Neural progenitor cell (in vitro differentiated cells): ENCODE measurements at regions not wholly inside any gene's neighbourhood (a gene's known extent, or its start where the extent isn't known, plus 50 kb on each side); places are given as distances from the start of the nearest gene placed in this dataset.

Experiments used
- DNase-seq: peaks from one replicate; pipeline ENCODE4 v3.0.0-alpha.2; 2016; ENCODE audit warnings: low spot score
- H2AFZ ChIP-seq: fragments of 200-600 bp; sonication (generic); replicated peaks from 2 replicates; pipeline ENCODE4 v1.6.1; 2016; ENCODE audit warnings: antibody characterized with exemption
- H3F3A ChIP-seq: fragments of 200-600 bp; sonication (generic); 2 replicates; pipeline ENCODE4 v1.6.1; 2016; ENCODE audit warnings: antibody characterized with exemption, low read depth
- H3K27ac ChIP-seq: fragments of 200-600 bp; sonication (generic); 2 replicates; pipeline ENCODE4 v1.5.1; 2016; ENCODE audit warnings: mild to moderate bottlenecking
- H3K27me3 ChIP-seq: fragments of 200-600 bp; sonication (generic); 2 replicates; pipeline ENCODE4 v1.6.1; 2016; ENCODE audit warnings: mild to moderate bottlenecking, moderate library complexity
- H3K36me3 ChIP-seq: fragments of 200-600 bp; sonication (generic); 2 replicates; pipeline ENCODE4 v1.5.1; 2016
- H3K4me1 ChIP-seq: fragments of 200-600 bp; sonication (generic); 2 replicates; pipeline ENCODE4 v1.6.1; 2016; ENCODE audit warnings: mixed run types
- H3K4me2 ChIP-seq: fragments of 200-600 bp; sonication (generic); 2 replicates; pipeline ENCODE4 v1.6.1; 2016
- H3K4me3 ChIP-seq: fragments of 200-600 bp; sonication (generic); 2 replicates; pipeline ENCODE4 v1.5.1; 2016
- H3K79me2 ChIP-seq: fragments of 200-600 bp; sonication (generic); 2 replicates; pipeline ENCODE4 v1.6.1; 2016; ENCODE audit warnings: low read depth
- H3K9ac ChIP-seq: fragments of 200-600 bp; sonication (generic); 2 replicates; pipeline ENCODE4 v1.6.1; 2016
- H3K9me3 ChIP-seq: fragments of 200-600 bp; sonication (generic); 2 replicates; pipeline ENCODE4 v1.5.1; 2016; ENCODE audit warnings: low read depth
- H4K20me1 ChIP-seq: fragments of 200-600 bp; sonication (generic); 2 replicates; pipeline ENCODE4 v1.6.1; 2016; ENCODE audit warnings: low read depth
- H3K27ac Mint-ChIP-seq: 3 replicates; pipeline ENCODE4 v1.8.0; 2021; ENCODE audit warnings: mixed read lengths
- H3K27me3 Mint-ChIP-seq: 2 replicates; pipeline ENCODE4 v1.8.0; 2022; ENCODE audit warnings: low read depth, mild to moderate bottlenecking, inconsistent platforms, moderate library complexity, mixed read lengths; ENCODE audit not compliant: insufficient read depth
- H3K36me3 Mint-ChIP-seq: 3 replicates; pipeline ENCODE4 v1.8.0; 2021; ENCODE audit warnings: mixed read lengths
- H3K4me1 Mint-ChIP-seq: 3 replicates; pipeline ENCODE4 v1.8.0; 2021; ENCODE audit warnings: mixed read lengths
- H3K4me3 Mint-ChIP-seq: 3 replicates; pipeline ENCODE4 v1.8.0; 2021; ENCODE audit warnings: mild to moderate bottlenecking, moderate library complexity, mixed read lengths
- H3K9me3 Mint-ChIP-seq: 3 replicates; pipeline ENCODE4 v1.8.0; 2020; ENCODE audit warnings: mixed read lengths
- CTCF ChIP-seq: fragments of 200-600 bp; sonication (generic); IDR thresholded peaks from 2 replicates; pipeline ENCODE4 v1.5.1; 2017; ENCODE audit warnings: antibody characterized with exemption, mild to moderate bottlenecking
- EZH2 ChIP-seq: fragments of 200-600 bp; sonication (generic); IDR thresholded peaks from 2 replicates; pipeline ENCODE4 v1.6.1; 2017; ENCODE audit warnings: antibody characterized with exemption, mild to moderate bottlenecking, moderate library complexity
- EZH2phosphoT487 ChIP-seq: fragments of 200-600 bp; sonication (generic); IDR thresholded peaks from 2 replicates; pipeline ENCODE4 v1.6.1; 2017; ENCODE audit warnings: antibody characterized with exemption

DNA sequence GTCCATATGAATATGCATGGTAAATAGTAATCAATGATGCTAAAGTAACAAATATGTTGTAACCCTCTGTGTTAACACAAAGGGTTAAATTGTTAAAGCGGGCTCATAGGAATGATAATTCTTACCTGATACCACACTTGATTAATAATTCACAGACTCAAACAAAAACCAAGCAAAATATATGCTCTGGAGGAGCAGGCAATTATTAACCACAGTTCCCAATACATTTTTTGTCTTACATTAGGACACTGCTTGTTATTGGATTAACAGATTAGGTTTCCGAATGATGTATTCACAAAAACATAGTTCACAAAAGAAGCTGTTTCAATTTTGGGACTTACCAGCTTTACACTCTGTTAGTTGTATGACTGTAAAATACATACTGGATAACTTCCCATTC is 300.9 kb upstream of the LRRTM4 start:
- no peaks in the 10 kb centered on the region for H3K36me3 Mint-ChIP-seq
- no peak overlapping the region for H3K4me3 Mint-ChIP-seq
- peaks cover 12% of the 10 kb centered on the region for H3K9me3 Mint-ChIP-seq
- H3F3A ChIP-seq, result no peaks in the 10 kb centered on the region
- no peak overlapping the region for H3K27ac Mint-ChIP-seq
- no peaks in the 10 kb centered on the region for H3K4me1 Mint-ChIP-seq
- H3K27ac ChIP-seq, result no peak overlapping the region
- no peaks in the 10 kb centered on the region for H3K9me3 ChIP-seq
- no peak overlapping the region for H3K4me3 ChIP-seq
- H3K79me2 ChIP-seq, result no peaks in the 10 kb centered on the region
- H3K4me2 ChIP-seq, result no peak overlapping the region
- no peak overlapping the region for H2AFZ ChIP-seq
- H3K9ac ChIP-seq, result no peak overlapping the region
- H4K20me1 ChIP-seq, result no peaks in the 10 kb centered on the region
- no peaks in the 10 kb centered on the region for H3K36me3 ChIP-seq
- peaks cover 2% of the 10 kb centered on the region for H3K27me3 Mint-ChIP-seq
- DNase-seq, result no peak
- no peaks in the 10 kb centered on the region for H3K4me1 ChIP-seq
- TF ChIP-seq EZH2phosphoT487, result no peak
- TF ChIP-seq CTCF, result no peak
- TF ChIP-seq EZH2, result no peak
- H3K27me3 ChIP-seq, result no peaks in the 10 kb centered on the region

DNA sequence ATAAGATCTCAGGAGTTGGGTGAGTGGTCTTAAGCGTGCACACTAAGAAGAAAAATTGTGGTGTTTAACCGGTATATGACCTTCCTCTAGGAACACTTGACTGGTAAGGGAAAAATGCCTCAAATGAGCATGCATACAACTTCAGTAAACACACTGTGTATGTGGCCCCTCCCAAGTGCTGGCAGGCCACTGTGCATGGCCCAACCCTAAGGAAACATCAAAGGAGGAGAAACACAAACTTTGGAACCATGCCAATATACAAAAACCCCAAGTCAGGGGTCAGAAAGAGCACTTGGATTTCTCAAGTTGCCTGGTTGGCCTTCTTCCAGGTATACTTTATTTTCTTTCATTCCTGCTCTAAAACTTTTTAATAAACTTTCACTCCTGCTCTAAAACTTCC is 308.9 kb upstream of the LRRTM4 start:
- no peaks in the 10 kb centered on the region for H3K4me1 Mint-ChIP-seq
- Histone ChIP-seq H3K4me1 (no peaks in the 10 kb centered on the region), H3K79me2 (no peaks in the 10 kb centered on the region), H3K4me3 (no peak overlapping the region), H2AFZ (no peak overlapping the region), H3K27me3 (no peaks in the 10 kb centered on the region), H3K9me3 (peaks cover 13% of the 10 kb centered on the region), H3F3A (no peaks in the 10 kb centered on the region), H3K27ac (no peak overlapping the region), H3K9ac (no peak overlapping the region), H3K4me2 (no peak overlapping the region), H4K20me1 (no peaks in the 10 kb centered on the region), H3K36me3 (no peaks in the 10 kb centered on the region)
- H3K4me3 Mint-ChIP-seq, result no peak overlapping the region
- TF ChIP-seq EZH2, result no peak
- TF ChIP-seq CTCF, result no peak
- TF ChIP-seq EZH2phosphoT487, result no peak
- H3K9me3 Mint-ChIP-seq, result peaks cover 32% of the 10 kb centered on the region
- peaks cover 3% of the 10 kb centered on the region for H3K27me3 Mint-ChIP-seq
- DNase-seq, result no peak
- H3K36me3 Mint-ChIP-seq, result peaks cover 3% of the 10 kb centered on the region
- H3K27ac Mint-ChIP-seq, result no peak overlapping the region

- Histone ChIP-seq H3F3A (no peaks in the 10 kb centered on the region), H3K9me3 (peaks cover 13% of the 10 kb centered on the region), H3K4me1 (no peaks in the 10 kb centered on the region), H3K9ac (no peak overlapping the region), H3K27ac (no peak overlapping the region), H2AFZ (no peak overlapping the region), H3K4me3 (no peak overlapping the region), H3K27me3 (no peaks in the 10 kb centered on the region), H3K4me2 (no peak overlapping the region), H3K36me3 (no peaks in the 10 kb centered on the region), H3K79me2 (no peaks in the 10 kb centered on the region), H4K20me1 (no peaks in the 10 kb centered on the region)
- no peak for TF ChIP-seq EZH2
- TF ChIP-seq EZH2phosphoT487, result no peak
- TF ChIP-seq CTCF, result no peak
- no peak for DNase-seq
- Mint-ChIP-seq H3K27me3 (peaks cover 3% of the 10 kb centered on the region), H3K4me3 (no peak overlapping the region), H3K9me3 (peaks cover 35% of the 10 kb centered on the region), H3K27ac (no peak overlapping the region), H3K4me1 (no peaks in the 10 kb centered on the region), H3K36me3 (peaks cover 3% of the 10 kb centered on the region)
Observed at GRCh38 chr2:77831471-77831870, 309.3 kb upstream of the LRRTM4 start.

GRCh38 chr2:77831898-77832297 is 309.7 kb upstream of the LRRTM4 start:
- no peak overlapping the region for H3K27ac Mint-ChIP-seq
- H4K20me1 ChIP-seq, result no peaks in the 10 kb centered on the region
- no peaks in the 10 kb centered on the region for H3K36me3 ChIP-seq
- H3K4me2 ChIP-seq, result no peak overlapping the region
- H2AFZ ChIP-seq, result no peak overlapping the region
- no peaks in the 10 kb centered on the region for H3K4me1 ChIP-seq
- H3K9me3 ChIP-seq, result peaks cover 13% of the 10 kb centered on the region
- peaks cover 36% of the 10 kb centered on the region for H3K9me3 Mint-ChIP-seq
- H3K27me3 ChIP-seq, result no peaks in the 10 kb centered on the region
- no peak overlapping the region for H3K9ac ChIP-seq
- no peak overlapping the region for H3K4me3 ChIP-seq
- H3K27me3 Mint-ChIP-seq, result peaks cover 3% of the 10 kb centered on the region
- no peak for TF ChIP-seq EZH2phosphoT487
- peaks cover 3% of the 10 kb centered on the region for H3K36me3 Mint-ChIP-seq
- H3K79me2 ChIP-seq, result no peaks in the 10 kb centered on the region
- H3F3A ChIP-seq, result no peaks in the 10 kb centered on the region
- no peaks in the 10 kb centered on the region for H3K4me1 Mint-ChIP-seq
- H3K27ac ChIP-seq, result no peak overlapping the region
- DNase-seq, result no peak
- H3K4me3 Mint-ChIP-seq, result no peak overlapping the region
